ENCODE measurements at regions not wholly inside any gene's neighbourhood (a gene's known extent, or its start where the extent isn't known, plus 50 kb on each side); places are given as distances from the start of the nearest gene placed in this dataset.

- Histone ChIP-seq H4K91ac (ENCODE audit: insufficient read length, low read depth, low read length) (no peak overlapping the region), H3K4me2 (ENCODE audit: insufficient read depth, insufficient read length, low read length) (no peak overlapping the region), H3K56ac (ENCODE audit: insufficient read length, low read depth, low read length) (no peak overlapping the region), H2BK15ac (ENCODE audit: low read depth, low read length) (no peak overlapping the region), H4K8ac (replicated peaks; ENCODE audit: insufficient read length, low read depth, low read length) (no peak overlapping the region), H3K79me2 (ENCODE audit: insufficient read depth, low read length) (no peaks in the 10 kb centered on the region), H3K79me1 (ENCODE audit: insufficient read depth, low read depth, low read length, poor library complexity, severe bottlenecking) (no peaks in the 10 kb centered on the region), H2BK120ac (ENCODE audit: low read depth, low read length, poor library complexity, severe bottlenecking) (no peak overlapping the region), H2AFZ (ENCODE audit: low read length) (no peak overlapping the region), H4K20me1 (ENCODE audit: control insufficient read depth, insufficient read depth, insufficient read length) (no peaks in the 10 kb centered on the region), H2AK5ac (ENCODE audit: insufficient read length, low read length) (no peak overlapping the region), H3K23me2 (ENCODE audit: insufficient read length, low read depth, low read length, poor library complexity, severe bottlenecking) (no peaks in the 10 kb centered on the region), H3K23ac (ENCODE audit: insufficient read length, low read depth, low read length) (no peak overlapping the region), H4K5ac (ENCODE audit: insufficient read length, low read depth, low read length) (no peak overlapping the region), H2BK5ac (ENCODE audit: insufficient read length, low read length) (no peak overlapping the region), H3K18ac (ENCODE audit: insufficient read length, low read depth, low read length) (no peak overlapping the region), H3K27ac (ENCODE audit: insufficient read length, low read depth, low read length) (no peak overlapping the region), H3K9ac (ENCODE audit: extremely low read depth, insufficient read length, low read length) (no peak overlapping the region), H3K9me3 (ENCODE audit: control insufficient read depth, low read depth, low read length) (no peaks in the 10 kb centered on the region), H3K14ac (ENCODE audit: insufficient read depth, low read length) (no peak overlapping the region), H3T11ph (ENCODE audit: low read length) (no peak overlapping the region), H3K4ac (ENCODE audit: low read depth, low read length) (no peak overlapping the region), H3K27me3 (ENCODE audit: insufficient read depth, low read length) (no peaks in the 10 kb centered on the region), H2BK12ac (ENCODE audit: insufficient read length, low read depth, low read length) (no peak overlapping the region), H2BK20ac (ENCODE audit: low read depth, low read length, poor library complexity, severe bottlenecking) (no peak overlapping the region), H3K4me1 (ENCODE audit: insufficient read depth, low read length) (no peaks in the 10 kb centered on the region; the same call in 1 of the 2 replicates)
- no CpG with 5 or more reads among the region's 2 CpGs for WGBS (ENCODE audit: extremely low coverage, insufficient read length, low lambda C conversion rate)
- H3K36me3 Mint-ChIP-seq (ENCODE audit: insufficient read depth in 1 of 3, low read depth in 3 of 3) = no peaks in the 10 kb centered on the region; a peak in 1 of 7 replicates
- no peak for DNase-seq
- no peak overlapping the region for H3K27ac Mint-ChIP-seq
- H3K9me3 Mint-ChIP-seq = no peaks in the 10 kb centered on the region
- H3K4me3 Mint-ChIP-seq = no peak overlapping the region
- TF ChIP-seq CTCF (conservative IDR thresholded peaks at IDR 0.05) = no peak
- peaks cover 21 to 30% of the 10 kb centered on the region in 2 experiments for H3K4me1 Mint-ChIP-seq
- peaks cover 25% of the 10 kb centered on the region for H3K27me3 Mint-ChIP-seq (ENCODE audit: low read depth)
Measured at GRCh38 chr1:55321942-55322341, 106.8 kb upstream of the USP24 start.

All from H9 (cell line).